Peyer's patch (tissue), 4 donors: ENCODE measurements at regions not wholly inside any gene's neighbourhood (a gene's known extent, or its start where the extent isn't known, plus 50 kb on each side); places are given as distances from the start of the nearest gene placed in this dataset.

ENCODE experiments used
- DNase-seq, 3 donors: peaks; one replicate each; pipeline ENCODE4 v3.0.0-alpha.2; 2017 to 2019
- H3K27ac ChIP-seq, 4 donors: fragments of 200-600 bp; sonication (generic); one replicate each; pipeline ENCODE4 v1.5.1; 2016 to 2019
- H3K27me3 ChIP-seq, 2 donors: fragments of 200-600 bp; sonication (generic); one replicate each; pipeline ENCODE4 v1.5.1; 2019
- H3K36me3 ChIP-seq, 3 donors: fragments of 200-600 bp; sonication (generic); one replicate each; pipeline ENCODE4 v1.5.1; 2016 to 2019
- H3K4me1 ChIP-seq, 4 donors: fragments of 200-600 bp; sonication (generic); one replicate each; pipeline ENCODE4 v1.5.1; 2016 to 2019
- H3K4me3 ChIP-seq, 4 donors: fragments of 200-600 bp; sonication (generic); 1 replicate in 3 of 4; 2 replicates in 1 of 4; pipeline ENCODE4 v1.5.1; 2016 to 2019; ENCODE audit warnings: mild to moderate bottlenecking in 1 of 4
- H3K9me3 ChIP-seq, 4 donors: fragments of 200-600 bp; sonication (generic); one replicate each; pipeline ENCODE4 v1.5.1; 2016 to 2019; ENCODE audit warnings: mild to moderate bottlenecking in 1 of 4
- POLR2A ChIP-seq, 2 donors: fragments of 450-650 bp; IDR thresholded peaks; one replicate each; pipeline ENCODE4 v1.5.1; 2017; ENCODE audit warnings: antibody characterized with exemption in 2 of 2, mild to moderate bottlenecking in 2 of 2, moderate library complexity in 2 of 2
- TF ChIP-seq, protein P1 (sequence below), 6 experiments: fragments of 450-650 bp in 4 of 6; fragments of 200-600 bp in 2 of 6; sonication (generic) in 1 of 6; IDR thresholded peaks; one replicate each; pipeline ENCODE4 v1.5.1; 2017 to 2019; ENCODE audit warnings: antibody characterized with exemption in 6 of 6, mild to moderate bottlenecking in 3 of 6, moderate library complexity in 1 of 6

- no peak overlapping the region for H3K27ac ChIP-seq
- TF ChIP-seq, protein P1, sequence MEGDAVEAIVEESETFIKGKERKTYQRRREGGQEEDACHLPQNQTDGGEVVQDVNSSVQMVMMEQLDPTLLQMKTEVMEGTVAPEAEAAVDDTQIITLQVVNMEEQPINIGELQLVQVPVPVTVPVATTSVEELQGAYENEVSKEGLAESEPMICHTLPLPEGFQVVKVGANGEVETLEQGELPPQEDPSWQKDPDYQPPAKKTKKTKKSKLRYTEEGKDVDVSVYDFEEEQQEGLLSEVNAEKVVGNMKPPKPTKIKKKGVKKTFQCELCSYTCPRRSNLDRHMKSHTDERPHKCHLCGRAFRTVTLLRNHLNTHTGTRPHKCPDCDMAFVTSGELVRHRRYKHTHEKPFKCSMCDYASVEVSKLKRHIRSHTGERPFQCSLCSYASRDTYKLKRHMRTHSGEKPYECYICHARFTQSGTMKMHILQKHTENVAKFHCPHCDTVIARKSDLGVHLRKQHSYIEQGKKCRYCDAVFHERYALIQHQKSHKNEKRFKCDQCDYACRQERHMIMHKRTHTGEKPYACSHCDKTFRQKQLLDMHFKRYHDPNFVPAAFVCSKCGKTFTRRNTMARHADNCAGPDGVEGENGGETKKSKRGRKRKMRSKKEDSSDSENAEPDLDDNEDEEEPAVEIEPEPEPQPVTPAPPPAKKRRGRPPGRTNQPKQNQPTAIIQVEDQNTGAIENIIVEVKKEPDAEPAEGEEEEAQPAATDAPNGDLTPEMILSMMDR (IDR thresholded peaks at IDR 0.05) = no peak
- no peak for TF ChIP-seq POLR2A (IDR thresholded peaks at IDR 0.05)
- no peaks in the 10 kb centered on the region for H3K36me3 ChIP-seq
- no peak for DNase-seq
- no peaks in the 10 kb centered on the region for H3K9me3 ChIP-seq
- no peak overlapping the region for H3K4me3 ChIP-seq
- H3K4me1 ChIP-seq = no peaks in the 10 kb centered on the region
- H3K27me3 ChIP-seq = no peaks in the 10 kb centered on the region
These were observed 526.8 kb downstream of the TDRD15 start for GRCh38 chr2:21650569-21650968.

DNA sequence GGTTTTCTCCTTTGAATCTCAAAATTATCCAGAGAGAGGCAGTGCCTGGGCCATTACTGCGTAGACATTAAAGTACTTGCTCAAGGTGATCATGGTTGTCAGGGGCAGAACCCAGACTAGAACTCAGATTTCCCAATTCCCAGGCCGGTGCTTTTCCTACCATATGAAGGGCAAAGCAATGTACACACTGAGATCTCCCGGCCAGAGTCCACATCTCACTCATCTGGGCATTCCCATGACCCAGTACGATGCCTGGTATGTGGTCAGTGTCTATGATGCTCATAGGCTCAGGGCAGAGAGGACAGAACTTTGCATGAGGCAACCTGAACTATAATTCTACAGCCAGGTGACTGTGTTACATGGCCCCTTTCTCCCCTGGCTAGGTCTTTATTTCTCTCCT lies 531.4 kb downstream of the TDRD15 start:
- no peak overlapping the region for H3K27ac ChIP-seq
- DNase-seq = no peak
- TF ChIP-seq POLR2A (IDR thresholded peaks at IDR 0.05) = no peak
- TF ChIP-seq, protein P1 (IDR thresholded peaks at IDR 0.05) = no peak
- H3K36me3 ChIP-seq = no peaks in the 10 kb centered on the region
- no peaks in the 10 kb centered on the region for H3K9me3 ChIP-seq
- H3K4me1 ChIP-seq = no peaks in the 10 kb centered on the region
- H3K4me3 ChIP-seq = no peak overlapping the region
- H3K27me3 ChIP-seq = no peaks in the 10 kb centered on the region

DNA sequence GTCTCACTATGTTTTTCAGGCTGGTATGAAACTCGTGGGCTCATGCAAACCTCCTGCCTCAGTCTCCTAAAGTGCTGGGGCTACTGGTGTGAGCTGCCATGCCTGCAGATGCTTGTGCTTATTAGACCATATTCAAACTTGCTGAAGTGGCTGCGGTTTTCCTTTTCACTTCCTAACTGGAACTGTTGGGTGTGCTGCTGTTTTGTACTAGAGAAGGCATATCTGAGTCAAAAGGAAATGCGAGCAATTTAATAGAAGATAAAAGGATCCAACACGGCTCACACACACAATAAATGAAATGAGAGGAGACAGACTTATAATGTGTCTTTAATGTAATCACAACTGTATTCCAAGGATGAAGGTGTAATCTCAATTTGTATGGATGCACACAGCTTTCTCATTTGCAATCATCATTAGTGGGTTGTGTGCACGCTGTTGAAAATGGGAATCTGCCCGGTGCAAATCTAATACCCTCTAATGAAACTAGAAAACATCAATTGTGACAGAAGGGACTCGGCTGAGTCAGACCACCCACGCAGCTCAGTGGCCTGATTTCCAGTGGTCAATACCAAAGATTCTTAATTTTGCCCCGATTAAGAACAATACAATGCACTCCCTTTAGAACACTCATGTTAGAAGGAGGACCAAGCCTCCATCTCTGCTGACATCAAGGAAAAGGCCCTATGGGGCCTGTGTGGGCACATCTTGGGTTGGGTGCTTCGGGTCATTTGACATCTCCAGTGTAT lies 532.7 kb downstream of the TDRD15 start:
- no peak overlapping the region for H3K27ac ChIP-seq
- no peak for TF ChIP-seq POLR2A (IDR thresholded peaks at IDR 0.05)
- TF ChIP-seq, protein P1 (IDR thresholded peaks at IDR 0.05) = no peak
- H3K27me3 ChIP-seq = no peaks in the 10 kb centered on the region
- H3K4me1 ChIP-seq = no peaks in the 10 kb centered on the region
- DNase-seq = no peak
- H3K36me3 ChIP-seq = no peaks in the 10 kb centered on the region
- H3K4me3 ChIP-seq = no peak overlapping the region
- no peaks in the 10 kb centered on the region for H3K9me3 ChIP-seq

DNA sequence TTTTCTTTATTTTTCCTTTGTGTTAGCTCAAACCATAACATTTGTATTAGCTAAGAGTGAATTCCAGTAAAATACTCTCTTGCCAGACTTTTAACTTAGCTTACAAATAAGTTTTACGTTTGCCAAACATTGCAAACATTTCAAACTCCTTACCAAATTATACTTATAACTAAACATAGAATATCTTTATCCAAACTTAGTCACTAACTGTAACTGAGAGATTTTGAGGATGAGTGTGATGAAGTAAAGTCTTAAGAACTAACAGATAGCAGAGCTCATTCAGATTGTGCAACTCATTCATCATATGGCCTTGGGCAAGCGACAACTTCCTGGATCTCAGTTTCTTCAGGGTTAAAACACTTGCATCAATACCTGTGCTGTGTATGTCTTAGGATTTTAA lies 533.7 kb downstream of the TDRD15 start:
- Histone ChIP-seq H3K4me1 (no peaks in the 10 kb centered on the region), H3K27me3 (no peaks in the 10 kb centered on the region), H3K9me3 (no peaks in the 10 kb centered on the region), H3K27ac (no peak overlapping the region), H3K4me3 (no peak overlapping the region), H3K36me3 (no peaks in the 10 kb centered on the region)
- TF ChIP-seq, protein P1 (IDR thresholded peaks at IDR 0.05) = no peak
- no peak for TF ChIP-seq POLR2A (IDR thresholded peaks at IDR 0.05)
- DNase-seq = no peak

DNA sequence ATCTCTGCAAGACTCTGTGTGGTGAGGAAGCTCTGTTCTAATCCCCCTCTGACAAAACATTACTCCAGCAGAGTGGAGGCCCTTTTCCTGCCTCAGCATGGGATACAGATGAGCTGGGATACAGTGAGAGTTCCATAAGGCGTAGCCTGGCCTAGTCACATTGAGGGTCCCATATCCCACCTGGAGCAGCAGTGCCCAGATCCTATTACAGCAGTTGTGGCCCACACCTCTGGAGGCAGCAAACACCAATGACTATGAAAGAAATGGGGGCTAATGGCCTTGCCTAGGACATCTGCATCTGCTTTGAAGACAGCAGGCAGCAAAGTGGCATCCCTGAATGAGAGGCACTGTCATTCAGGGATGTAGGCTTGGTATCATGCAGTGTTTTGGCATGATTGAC lies 534.5 kb downstream of the TDRD15 start:
- no peak for DNase-seq
- Histone ChIP-seq H3K27me3 (no peaks in the 10 kb centered on the region), H3K27ac (no peak overlapping the region), H3K4me1 (no peaks in the 10 kb centered on the region), H3K9me3 (no peaks in the 10 kb centered on the region), H3K36me3 (no peaks in the 10 kb centered on the region), H3K4me3 (no peak overlapping the region)
- TF ChIP-seq POLR2A (IDR thresholded peaks at IDR 0.05) = no peak
- TF ChIP-seq, protein P1 (IDR thresholded peaks at IDR 0.05) = no peak
